ENCODE measurements at regions not wholly inside any gene's neighbourhood (a gene's known extent, or its start where the extent isn't known, plus 50 kb on each side); places are given as distances from the start of the nearest gene placed in this dataset.
A peak's percentile ranks its signal among the peaks of the same experiment; 100 is the strongest.

DNA sequence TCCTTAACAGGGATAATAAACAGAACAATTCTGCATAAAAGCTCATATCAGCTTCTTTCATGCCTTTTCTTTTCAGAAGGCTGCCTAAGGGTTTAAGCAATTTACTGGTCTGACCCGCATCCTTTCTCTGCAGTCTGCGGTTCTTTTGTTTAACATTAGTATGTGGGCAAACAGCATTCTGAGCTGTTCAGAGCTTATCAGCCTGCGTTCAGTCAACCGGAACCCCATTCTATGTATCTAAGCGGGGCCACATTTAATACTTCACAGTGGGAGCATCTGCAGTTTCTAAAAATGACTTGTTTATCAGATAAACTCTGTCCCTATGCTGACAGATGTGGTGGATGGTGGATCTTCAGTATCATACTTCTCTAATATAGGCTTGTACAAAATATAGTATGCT is 758.9 kb upstream of the MMS22L start:
- no peak for DNase-seq (ENCODE audit: low read depth in 2 of 2)
- no peak overlapping the region for H3K4me3 ChIP-seq (replicated peaks in 1 of 2; ENCODE audit: low read depth in 2 of 2, low read length in 2 of 2)
- TF ChIP-seq, protein P1, sequence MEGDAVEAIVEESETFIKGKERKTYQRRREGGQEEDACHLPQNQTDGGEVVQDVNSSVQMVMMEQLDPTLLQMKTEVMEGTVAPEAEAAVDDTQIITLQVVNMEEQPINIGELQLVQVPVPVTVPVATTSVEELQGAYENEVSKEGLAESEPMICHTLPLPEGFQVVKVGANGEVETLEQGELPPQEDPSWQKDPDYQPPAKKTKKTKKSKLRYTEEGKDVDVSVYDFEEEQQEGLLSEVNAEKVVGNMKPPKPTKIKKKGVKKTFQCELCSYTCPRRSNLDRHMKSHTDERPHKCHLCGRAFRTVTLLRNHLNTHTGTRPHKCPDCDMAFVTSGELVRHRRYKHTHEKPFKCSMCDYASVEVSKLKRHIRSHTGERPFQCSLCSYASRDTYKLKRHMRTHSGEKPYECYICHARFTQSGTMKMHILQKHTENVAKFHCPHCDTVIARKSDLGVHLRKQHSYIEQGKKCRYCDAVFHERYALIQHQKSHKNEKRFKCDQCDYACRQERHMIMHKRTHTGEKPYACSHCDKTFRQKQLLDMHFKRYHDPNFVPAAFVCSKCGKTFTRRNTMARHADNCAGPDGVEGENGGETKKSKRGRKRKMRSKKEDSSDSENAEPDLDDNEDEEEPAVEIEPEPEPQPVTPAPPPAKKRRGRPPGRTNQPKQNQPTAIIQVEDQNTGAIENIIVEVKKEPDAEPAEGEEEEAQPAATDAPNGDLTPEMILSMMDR (IDR thresholded peaks at IDR 0.05; ENCODE audit: low read depth, low read length) = no peak

DNA sequence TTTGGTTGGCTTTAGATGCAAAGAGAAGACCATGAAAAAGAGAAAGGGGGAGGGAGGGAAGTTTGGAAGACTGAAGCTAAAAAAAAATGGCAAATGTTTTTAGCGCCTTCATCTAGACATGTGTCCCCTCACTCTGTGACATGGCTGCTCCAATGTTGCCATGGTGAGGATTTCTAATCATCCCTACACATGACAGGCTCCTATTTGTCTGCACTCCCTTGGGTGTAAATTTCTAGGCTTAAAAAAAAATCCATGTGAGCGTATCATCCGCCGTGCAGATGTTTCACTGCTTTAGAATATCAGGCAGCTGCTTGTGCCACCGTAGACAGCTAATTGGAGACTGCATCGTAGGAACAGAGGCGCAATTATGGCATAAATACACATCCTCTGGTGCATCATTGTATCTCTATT is 761.1 kb upstream of the MMS22L start:
- no peak overlapping the region for H3K4me3 ChIP-seq (replicated peaks in 1 of 2; ENCODE audit: low read depth in 2 of 2, low read length in 2 of 2)
- TF ChIP-seq, protein P1 (IDR thresholded peaks at IDR 0.05; ENCODE audit: low read depth, low read length) = no peak
- DNase-seq (ENCODE audit: low read depth in 2 of 2) = no peak

DNA sequence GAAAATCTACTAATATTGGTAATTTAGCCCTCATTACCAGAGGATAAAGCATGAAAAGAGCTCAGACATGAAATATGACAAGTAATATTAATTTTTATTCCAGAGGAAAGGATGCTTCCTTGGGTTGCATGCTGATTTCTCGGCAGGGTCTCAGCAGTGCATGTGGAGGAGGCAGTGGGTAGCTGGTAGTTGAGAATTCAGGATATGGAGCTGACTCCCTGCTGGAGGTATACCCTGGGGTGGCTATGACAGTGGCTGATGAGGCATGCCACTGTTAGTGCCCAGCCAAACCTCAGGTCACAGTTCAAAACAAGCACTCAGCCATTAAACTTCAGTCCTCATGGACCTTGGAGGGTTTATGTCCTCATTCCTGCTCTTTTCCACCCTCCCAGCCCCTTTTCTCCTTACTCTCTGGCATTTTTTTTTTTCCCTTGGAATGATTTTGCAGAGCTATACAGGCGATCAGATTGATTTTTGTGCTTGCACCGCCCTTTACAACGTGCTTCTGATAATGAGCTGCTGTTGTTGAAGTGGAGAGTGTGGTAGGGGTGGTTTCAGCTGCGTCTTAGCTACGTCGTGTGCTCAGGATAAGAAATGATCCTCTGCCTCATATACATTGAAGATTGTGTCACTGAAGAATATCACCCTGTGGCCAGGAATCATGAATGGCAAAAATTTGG is 761.9 kb upstream of the MMS22L start:
- no peak for DNase-seq (ENCODE audit: low read depth in 2 of 2)
- H3K4me3 ChIP-seq (replicated peaks in 1 of 2; ENCODE audit: low read depth in 2 of 2, low read length in 2 of 2) = no peak overlapping the region
- TF ChIP-seq, protein P1 (IDR thresholded peaks at IDR 0.05; ENCODE audit: low read depth, low read length) = no peak

DNA sequence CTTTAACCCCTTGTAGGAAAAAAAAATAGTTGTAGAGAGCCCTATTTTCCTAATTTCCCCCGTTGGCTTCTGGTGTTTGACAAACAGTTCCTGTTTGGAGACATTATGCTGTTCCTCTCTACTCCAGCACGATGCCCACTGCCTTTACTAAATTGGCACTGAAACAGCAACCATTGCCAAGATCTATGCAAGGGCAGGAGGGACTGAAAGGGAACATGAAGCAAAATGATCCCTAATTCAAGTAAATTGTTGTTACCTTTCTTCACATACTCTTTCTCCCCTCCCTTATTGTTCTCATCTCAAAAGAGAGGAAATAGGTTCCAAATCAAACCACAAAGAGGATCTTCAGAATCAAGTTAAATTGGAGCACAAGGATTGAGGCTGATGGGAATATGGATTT is 764.1 kb upstream of the MMS22L start:
- TF ChIP-seq, protein P1 (IDR thresholded peaks at IDR 0.05; ENCODE audit: low read depth, low read length) = no peak
- no peak overlapping the region for H3K4me3 ChIP-seq (replicated peaks in 1 of 2; ENCODE audit: low read depth in 2 of 2, low read length in 2 of 2)

DNA sequence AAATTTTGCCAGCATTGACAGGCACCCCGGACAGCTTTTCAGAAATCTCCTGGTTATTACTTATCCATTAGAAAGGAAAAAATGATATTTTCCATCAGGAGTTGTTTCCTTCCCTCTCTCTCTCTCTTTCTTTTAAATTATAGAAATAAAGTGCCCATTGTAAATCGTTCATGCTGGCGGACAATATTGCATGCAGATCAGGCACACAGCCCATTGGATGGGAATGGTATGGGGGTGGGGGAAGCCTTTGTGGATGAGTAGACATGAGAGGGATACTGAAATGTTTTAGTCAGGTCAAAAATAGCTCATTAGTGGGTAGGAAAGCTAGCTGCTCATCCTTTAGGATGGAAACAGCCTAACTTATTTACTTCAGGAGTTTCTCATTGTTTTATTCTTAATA is 764.9 kb upstream of the MMS22L start:
- TF ChIP-seq, protein P1 (IDR thresholded peaks at IDR 0.05; ENCODE audit: low read depth, low read length) = no peak
- DNase-seq (ENCODE audit: low read depth in 2 of 2) = no peak
- H3K4me3 ChIP-seq (replicated peaks in 1 of 2; ENCODE audit: low read depth in 2 of 2, low read length in 2 of 2) = no peak overlapping the region

More for the DNA sequence above, 764.1 kb upstream of the MMS22L start:
- DNase-seq (ENCODE audit: low read depth in 2 of 2) = no peak

DNA sequence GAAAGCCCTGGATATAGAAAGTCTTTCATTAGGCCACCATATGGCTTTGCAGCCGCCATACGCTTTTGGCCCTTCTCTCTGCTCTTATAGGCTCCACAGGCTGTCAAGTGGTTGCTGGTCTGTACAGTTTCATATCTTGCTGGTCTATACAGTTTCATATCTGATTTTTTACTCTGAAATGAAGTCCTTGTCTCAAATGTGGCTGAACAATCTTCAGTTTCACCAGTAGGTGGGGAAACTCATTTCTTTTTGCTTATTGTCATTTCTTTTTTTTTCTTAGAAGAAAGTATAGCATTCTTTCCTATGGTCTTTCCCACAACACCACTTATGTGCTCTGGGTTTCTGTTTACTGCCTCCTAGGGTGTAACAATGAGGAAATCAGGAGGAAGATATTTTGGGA is 771.4 kb upstream of the MMS22L start:
- DNase-seq (ENCODE audit: low read depth in 2 of 2) = peak in 1 of 2 donors; percentile 2
- TF ChIP-seq, protein P1 (IDR thresholded peaks at IDR 0.05; ENCODE audit: low read depth, low read length) = no peak

DNA sequence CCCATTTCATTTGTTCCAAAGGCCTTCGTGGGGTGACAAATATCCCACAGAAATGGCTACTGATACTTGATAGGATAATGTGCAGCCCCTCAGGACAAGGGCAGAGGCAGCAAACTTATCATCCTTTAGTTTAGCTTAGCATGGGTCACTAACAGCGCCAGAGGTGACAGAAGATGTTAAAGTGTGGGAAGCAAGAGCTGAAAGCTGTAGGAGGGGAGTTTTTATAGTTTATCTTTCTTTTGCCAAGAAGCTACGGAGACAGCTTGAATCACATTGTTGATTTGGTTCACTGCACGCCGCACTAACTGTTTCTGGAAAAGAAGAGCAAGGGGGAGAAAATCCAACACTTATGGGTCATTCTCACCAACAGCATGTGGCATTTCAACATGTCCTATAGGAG is 773.9 kb upstream of the MMS22L start:
- TF ChIP-seq, protein P1 (IDR thresholded peaks at IDR 0.05; ENCODE audit: low read depth, low read length) = no peak
- no peak overlapping the region for H3K4me3 ChIP-seq (replicated peaks in 1 of 2; ENCODE audit: low read depth in 2 of 2, low read length in 2 of 2)
- DNase-seq (ENCODE audit: low read depth in 2 of 2) = no peak

More for the DNA sequence above, 771.4 kb upstream of the MMS22L start:
- H3K4me3 ChIP-seq (replicated peaks in 1 of 2; ENCODE audit: low read depth in 2 of 2, low read length in 2 of 2) = no peak overlapping the region
